ENCODE measurements at regions not wholly inside any gene's neighbourhood (a gene's known extent, or its start where the extent isn't known, plus 50 kb on each side); places are given as distances from the start of the nearest gene placed in this dataset.

GRCh38 chr1:199953651-199954050 is 73.9 kb upstream of the NR5A2 start:
- Histone ChIP-seq H2BK12ac (ENCODE audit: low read length in 2 of 2) (no peak overlapping the region), H3K23ac (ENCODE audit: low read length in 2 of 2) (no peak overlapping the region), H2AFZ (ENCODE audit: low read depth, low read length) (no peak overlapping the region), H3K36me3 (ENCODE audit: control insufficient read depth in 1 of 2, insufficient read depth in 2 of 2, low read depth in 1 of 2, low read length in 2 of 2) (no peaks in the 10 kb centered on the region), H2BK120ac (ENCODE audit: low read depth, low read length) (no peak overlapping the region), H3K4me3 (ENCODE audit: insufficient read depth in 1 of 2, low read depth in 1 of 2, low read length in 2 of 2) (no peak overlapping the region), H3K9me3 (ENCODE audit: control insufficient read depth, low read length) (peaks cover 3% of the 10 kb centered on the region), H3K4me2 (ENCODE audit: low read length, poor library complexity, severe bottlenecking) (no peak overlapping the region), H3K14ac (ENCODE audit: low read length in 2 of 2) (no peak overlapping the region), H2BK5ac (ENCODE audit: low read depth, low read length, poor library complexity, severe bottlenecking) (no peak overlapping the region), H2BK15ac (ENCODE audit: low read depth, poor library complexity, severe bottlenecking) (no peak overlapping the region), H3K4me1 (ENCODE audit: control insufficient read depth, insufficient read depth, low read depth, low read length) (no peaks in the 10 kb centered on the region), H3K4ac (ENCODE audit: low read depth in 1 of 2, low read length in 2 of 2) (no peak overlapping the region), H4K91ac (ENCODE audit: low read length) (no peak overlapping the region), H3K27ac (ENCODE audit: low read length, poor library complexity, severe bottlenecking) (no peak overlapping the region), H3K18ac (ENCODE audit: low read depth in 1 of 2, low read length in 2 of 2) (no peak overlapping the region), H4K8ac (ENCODE audit: low read length) (no peak overlapping the region), H2AK5ac (ENCODE audit: low read length, severe bottlenecking) (no peak overlapping the region), H3K79me1 (replicated peaks; ENCODE audit: low read length, poor library complexity, severe bottlenecking) (no peaks in the 10 kb centered on the region), H3K9ac (ENCODE audit: low read length) (no peak overlapping the region), H3K27me3 (ENCODE audit: control insufficient read depth in 1 of 2, insufficient read depth in 1 of 2, low read length in 2 of 2) (no peaks in the 10 kb centered on the region)
- WGBS, result 95% methylated on average over 4 of the region's 4 CpGs
- DNase-seq, result no peak

GRCh38 chr1:199954699-199955098 is 72.8 kb upstream of the NR5A2 start:
- H3K9ac ChIP-seq (ENCODE audit: low read length), result no peak overlapping the region
- no peak overlapping the region for H2BK5ac ChIP-seq (ENCODE audit: low read depth, low read length, poor library complexity, severe bottlenecking)
- H3K4me2 ChIP-seq (ENCODE audit: low read length, poor library complexity, severe bottlenecking), result no peak overlapping the region
- H2BK15ac ChIP-seq (ENCODE audit: low read depth, poor library complexity, severe bottlenecking), result no peak overlapping the region
- no peak overlapping the region for H3K14ac ChIP-seq (ENCODE audit: low read length in 2 of 2)
- H3K9me3 ChIP-seq (ENCODE audit: control insufficient read depth, low read length), result peaks cover 3% of the 10 kb centered on the region
- no peak overlapping the region for H4K91ac ChIP-seq (ENCODE audit: low read length)
- no peaks in the 10 kb centered on the region for H3K4me1 ChIP-seq (ENCODE audit: control insufficient read depth, insufficient read depth, low read depth, low read length)
- no peaks in the 10 kb centered on the region for H3K27me3 ChIP-seq (ENCODE audit: control insufficient read depth in 1 of 2, insufficient read depth in 1 of 2, low read length in 2 of 2)
- H2AFZ ChIP-seq (ENCODE audit: low read depth, low read length), result no peak overlapping the region
- no peaks in the 10 kb centered on the region for H3K79me1 ChIP-seq (replicated peaks; ENCODE audit: low read length, poor library complexity, severe bottlenecking)
- no peak overlapping the region for H3K4ac ChIP-seq (ENCODE audit: low read depth in 1 of 2, low read length in 2 of 2)
- H3K36me3 ChIP-seq (ENCODE audit: control insufficient read depth in 1 of 2, insufficient read depth in 2 of 2, low read depth in 1 of 2, low read length in 2 of 2), result no peaks in the 10 kb centered on the region
- H2AK5ac ChIP-seq (ENCODE audit: low read length, severe bottlenecking), result no peak overlapping the region
- H3K27ac ChIP-seq (ENCODE audit: low read length, poor library complexity, severe bottlenecking), result no peak overlapping the region
- H2BK120ac ChIP-seq (ENCODE audit: low read depth, low read length), result no peak overlapping the region
- H4K8ac ChIP-seq (ENCODE audit: low read length), result no peak overlapping the region
- no peak overlapping the region for H2BK12ac ChIP-seq (ENCODE audit: low read length in 2 of 2)
- WGBS, result 100% methylated on average over 1 of the region's 3 CpGs
- H3K18ac ChIP-seq (ENCODE audit: low read depth in 1 of 2, low read length in 2 of 2), result peak overlapping the region in 1 of 2 experiments; percentile 43
- no peak for DNase-seq
- H3K4me3 ChIP-seq (ENCODE audit: insufficient read depth in 1 of 2, low read depth in 1 of 2, low read length in 2 of 2), result no peak overlapping the region
- H3K23ac ChIP-seq (ENCODE audit: low read length in 2 of 2), result no peak overlapping the region

GRCh38 chr1:199955235-199955634 is 72.3 kb upstream of the NR5A2 start:
- H3K4me2 ChIP-seq (ENCODE audit: low read length, poor library complexity, severe bottlenecking), result no peak overlapping the region
- WGBS, result 65% methylated on average over 3 of the region's 4 CpGs
- no peak for DNase-seq
- H3K4ac ChIP-seq (ENCODE audit: low read depth in 1 of 2, low read length in 2 of 2), result no peak overlapping the region
- H3K14ac ChIP-seq (ENCODE audit: low read length in 2 of 2), result no peak overlapping the region
- H3K79me1 ChIP-seq (replicated peaks; ENCODE audit: low read length, poor library complexity, severe bottlenecking), result no peaks in the 10 kb centered on the region
- H3K9ac ChIP-seq (ENCODE audit: low read length), result no peak overlapping the region
- no peak overlapping the region for H2BK120ac ChIP-seq (ENCODE audit: low read depth, low read length)
- peaks cover 3% of the 10 kb centered on the region for H3K9me3 ChIP-seq (ENCODE audit: control insufficient read depth, low read length)
- no peaks in the 10 kb centered on the region for H3K36me3 ChIP-seq (ENCODE audit: control insufficient read depth in 1 of 2, insufficient read depth in 2 of 2, low read depth in 1 of 2, low read length in 2 of 2)
- no peak overlapping the region for H3K18ac ChIP-seq (ENCODE audit: low read depth in 1 of 2, low read length in 2 of 2)
- H4K91ac ChIP-seq (ENCODE audit: low read length), result no peak overlapping the region
- H2BK5ac ChIP-seq (ENCODE audit: low read depth, low read length, poor library complexity, severe bottlenecking), result no peak overlapping the region
- H2BK15ac ChIP-seq (ENCODE audit: low read depth, poor library complexity, severe bottlenecking), result no peak overlapping the region
- H3K4me1 ChIP-seq (ENCODE audit: control insufficient read depth, insufficient read depth, low read depth, low read length), result no peaks in the 10 kb centered on the region
- H2AFZ ChIP-seq (ENCODE audit: low read depth, low read length), result no peak overlapping the region
- no peaks in the 10 kb centered on the region for H3K27me3 ChIP-seq (ENCODE audit: control insufficient read depth in 1 of 2, insufficient read depth in 1 of 2, low read length in 2 of 2)
- no peak overlapping the region for H3K23ac ChIP-seq (ENCODE audit: low read length in 2 of 2)
- no peak overlapping the region for H4K8ac ChIP-seq (ENCODE audit: low read length)
- no peak overlapping the region for H3K4me3 ChIP-seq (ENCODE audit: insufficient read depth in 1 of 2, low read depth in 1 of 2, low read length in 2 of 2)
- no peak overlapping the region for H2AK5ac ChIP-seq (ENCODE audit: low read length, severe bottlenecking)
- no peak overlapping the region for H3K27ac ChIP-seq (ENCODE audit: low read length, poor library complexity, severe bottlenecking)
- no peak overlapping the region for H2BK12ac ChIP-seq (ENCODE audit: low read length in 2 of 2)

GRCh38 chr1:199956005-199956404 is 71.5 kb upstream of the NR5A2 start:
- Histone ChIP-seq H2AK5ac (ENCODE audit: low read length, severe bottlenecking) (no peak overlapping the region), H2BK120ac (ENCODE audit: low read depth, low read length) (no peak overlapping the region), H3K9ac (ENCODE audit: low read length) (no peak overlapping the region), H2AFZ (ENCODE audit: low read depth, low read length) (no peak overlapping the region), H3K79me1 (replicated peaks; ENCODE audit: low read length, poor library complexity, severe bottlenecking) (no peaks in the 10 kb centered on the region), H2BK5ac (ENCODE audit: low read depth, low read length, poor library complexity, severe bottlenecking) (no peak overlapping the region), H3K4ac (ENCODE audit: low read depth in 1 of 2, low read length in 2 of 2) (no peak overlapping the region), H3K14ac (ENCODE audit: low read length in 2 of 2) (no peak overlapping the region), H3K4me1 (ENCODE audit: control insufficient read depth, insufficient read depth, low read depth, low read length) (no peaks in the 10 kb centered on the region), H4K91ac (ENCODE audit: low read length) (no peak overlapping the region), H4K8ac (ENCODE audit: low read length) (no peak overlapping the region), H3K36me3 (ENCODE audit: control insufficient read depth in 1 of 2, insufficient read depth in 2 of 2, low read depth in 1 of 2, low read length in 2 of 2) (no peaks in the 10 kb centered on the region), H3K27ac (ENCODE audit: low read length, poor library complexity, severe bottlenecking) (no peak overlapping the region), H3K9me3 (ENCODE audit: control insufficient read depth, low read length) (peaks cover 3% of the 10 kb centered on the region), H3K4me3 (ENCODE audit: insufficient read depth in 1 of 2, low read depth in 1 of 2, low read length in 2 of 2) (no peak overlapping the region), H2BK12ac (ENCODE audit: low read length in 2 of 2) (no peak overlapping the region), H3K4me2 (ENCODE audit: low read length, poor library complexity, severe bottlenecking) (no peak overlapping the region), H2BK15ac (ENCODE audit: low read depth, poor library complexity, severe bottlenecking) (no peak overlapping the region), H3K27me3 (ENCODE audit: control insufficient read depth in 1 of 2, insufficient read depth in 1 of 2, low read length in 2 of 2) (no peaks in the 10 kb centered on the region), H3K23ac (ENCODE audit: low read length in 2 of 2) (no peak overlapping the region), H3K18ac (ENCODE audit: low read depth in 1 of 2, low read length in 2 of 2) (no peak overlapping the region)
- WGBS, result 86% methylated on average over 4 of the region's 4 CpGs
- DNase-seq, result no peak

All from mesenchymal stem cell (in vitro differentiated cells and primary cell).